ENCODE measurements at regions not wholly inside any gene's neighbourhood (a gene's known extent, or its start where the extent isn't known, plus 50 kb on each side); places are given as distances from the start of the nearest gene placed in this dataset.

DNA sequence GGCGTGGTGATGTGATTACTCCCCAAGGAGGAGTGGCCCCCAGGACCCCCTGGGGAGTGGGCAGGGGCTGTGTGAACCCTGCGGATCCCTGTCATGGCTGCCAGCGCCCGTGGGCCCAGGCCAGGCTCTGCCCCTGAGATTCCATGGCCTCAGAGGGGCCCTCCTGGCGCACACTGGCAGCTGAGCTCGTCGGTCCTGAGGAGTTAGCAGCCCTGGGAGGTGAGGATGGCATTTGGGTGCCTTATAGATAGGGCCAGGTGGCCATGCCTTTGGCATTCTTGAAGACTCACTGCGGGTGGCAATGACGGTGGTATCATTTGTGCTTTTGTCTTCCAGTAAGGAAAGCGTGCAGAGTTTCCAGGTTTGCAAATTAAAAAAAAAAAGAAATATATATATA, 146.8 kb upstream of the GSE1 start:
- TF ChIP-seq, protein P1, sequence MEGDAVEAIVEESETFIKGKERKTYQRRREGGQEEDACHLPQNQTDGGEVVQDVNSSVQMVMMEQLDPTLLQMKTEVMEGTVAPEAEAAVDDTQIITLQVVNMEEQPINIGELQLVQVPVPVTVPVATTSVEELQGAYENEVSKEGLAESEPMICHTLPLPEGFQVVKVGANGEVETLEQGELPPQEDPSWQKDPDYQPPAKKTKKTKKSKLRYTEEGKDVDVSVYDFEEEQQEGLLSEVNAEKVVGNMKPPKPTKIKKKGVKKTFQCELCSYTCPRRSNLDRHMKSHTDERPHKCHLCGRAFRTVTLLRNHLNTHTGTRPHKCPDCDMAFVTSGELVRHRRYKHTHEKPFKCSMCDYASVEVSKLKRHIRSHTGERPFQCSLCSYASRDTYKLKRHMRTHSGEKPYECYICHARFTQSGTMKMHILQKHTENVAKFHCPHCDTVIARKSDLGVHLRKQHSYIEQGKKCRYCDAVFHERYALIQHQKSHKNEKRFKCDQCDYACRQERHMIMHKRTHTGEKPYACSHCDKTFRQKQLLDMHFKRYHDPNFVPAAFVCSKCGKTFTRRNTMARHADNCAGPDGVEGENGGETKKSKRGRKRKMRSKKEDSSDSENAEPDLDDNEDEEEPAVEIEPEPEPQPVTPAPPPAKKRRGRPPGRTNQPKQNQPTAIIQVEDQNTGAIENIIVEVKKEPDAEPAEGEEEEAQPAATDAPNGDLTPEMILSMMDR (optimal IDR thresholded peaks at IDR 0.05 in 1 of 3, IDR thresholded peaks at IDR 0.05 in 1 of 3, conservative IDR thresholded peaks at IDR 0.05 in 1 of 3; ENCODE audit: extremely low read depth in 1 of 3, insufficient read depth in 2 of 3, low read length in 3 of 3): no peak
- no peak for TF ChIP-seq EZH2 (IDR thresholded peaks at IDR 0.05; ENCODE audit: low read length)
